Uterus (tissue), 3 donors: ENCODE measurements at regions not wholly inside any gene's neighbourhood (a gene's known extent, or its start where the extent isn't known, plus 50 kb on each side); places are given as distances from the start of the nearest gene placed in this dataset.

Source experiments
- DNase-seq, 2 donors: peaks; one replicate each; pipeline ENCODE4 v3.0.0-alpha.2; 2019 to 2020
- H3K27ac ChIP-seq, 2 donors: fragments of 200-600 bp; sonication (generic); 1 replicate in 1 of 2; 2 replicates in 1 of 2; pipeline ENCODE4 v1.5.1; 2016 to 2018
- H3K27me3 ChIP-seq, 2 donors: fragments of 200-600 bp; sonication (generic); one replicate each; pipeline ENCODE4 v1.5.1; 2018 to 2019; ENCODE audit warnings: control low read depth in 1 of 2
- H3K36me3 ChIP-seq, 2 donors: fragments of 200-600 bp; sonication (generic); one replicate each; pipeline ENCODE4 v1.5.1; 2019; ENCODE audit warnings: control low read depth in 1 of 2
- H3K4me1 ChIP-seq, 2 donors: fragments of 200-600 bp; sonication (generic); one replicate each; pipeline ENCODE4 v1.5.1; 2018 to 2019; ENCODE audit warnings: control low read depth in 1 of 2
- H3K4me3 ChIP-seq, 2 donors: fragments of 200-600 bp; sonication (generic); 1 replicate in 1 of 2; 2 replicates in 1 of 2; pipeline ENCODE4 v1.5.1; 2018 to 2019; ENCODE audit warnings: mild to moderate bottlenecking in 1 of 2
- H3K9me3 ChIP-seq, 2 donors: fragments of 200-600 bp; sonication (generic); one replicate each; pipeline ENCODE4 v1.5.1; 2019; ENCODE audit warnings: control low read depth in 1 of 2
- POLR2A ChIP-seq, 2 donors: fragments of 450-650 bp; IDR thresholded peaks; one replicate each; pipeline ENCODE4 v1.6.1; 2016; ENCODE audit warnings: antibody characterized with exemption in 2 of 2, mild to moderate bottlenecking in 1 of 2, moderate library complexity in 1 of 2
- intact Hi-C: fragments of 100-400 bp; cut with DNase I; formaldehyde crosslinking; loops from one replicate; pipeline ENCODE4 v1.15.1; 2023; ENCODE audit warnings: low total_unique reads
- TF ChIP-seq, protein P1 (sequence below), 4 experiments: fragments of 200-600 bp in 2 of 4; fragments of 450-650 bp in 2 of 4; sonication (generic) in 2 of 4; IDR thresholded peaks; one replicate each; pipeline ENCODE4 v1.5.1; 2016 to 2019; ENCODE audit warnings: antibody characterized with exemption in 4 of 4, mild to moderate bottlenecking in 2 of 4, moderate library complexity in 1 of 4
- donor health status: DM: yes; HTN: yes; CAD: no.

GRCh38 chr10:125555743-125556142, 127.2 kb downstream of the TEX36 start:
- H3K27ac ChIP-seq = no peak overlapping the region
- no peaks in the 10 kb centered on the region for H3K9me3 ChIP-seq
- TF ChIP-seq POLR2A (IDR thresholded peaks at IDR 0.05) = no peak
- TF ChIP-seq, protein P1, sequence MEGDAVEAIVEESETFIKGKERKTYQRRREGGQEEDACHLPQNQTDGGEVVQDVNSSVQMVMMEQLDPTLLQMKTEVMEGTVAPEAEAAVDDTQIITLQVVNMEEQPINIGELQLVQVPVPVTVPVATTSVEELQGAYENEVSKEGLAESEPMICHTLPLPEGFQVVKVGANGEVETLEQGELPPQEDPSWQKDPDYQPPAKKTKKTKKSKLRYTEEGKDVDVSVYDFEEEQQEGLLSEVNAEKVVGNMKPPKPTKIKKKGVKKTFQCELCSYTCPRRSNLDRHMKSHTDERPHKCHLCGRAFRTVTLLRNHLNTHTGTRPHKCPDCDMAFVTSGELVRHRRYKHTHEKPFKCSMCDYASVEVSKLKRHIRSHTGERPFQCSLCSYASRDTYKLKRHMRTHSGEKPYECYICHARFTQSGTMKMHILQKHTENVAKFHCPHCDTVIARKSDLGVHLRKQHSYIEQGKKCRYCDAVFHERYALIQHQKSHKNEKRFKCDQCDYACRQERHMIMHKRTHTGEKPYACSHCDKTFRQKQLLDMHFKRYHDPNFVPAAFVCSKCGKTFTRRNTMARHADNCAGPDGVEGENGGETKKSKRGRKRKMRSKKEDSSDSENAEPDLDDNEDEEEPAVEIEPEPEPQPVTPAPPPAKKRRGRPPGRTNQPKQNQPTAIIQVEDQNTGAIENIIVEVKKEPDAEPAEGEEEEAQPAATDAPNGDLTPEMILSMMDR (IDR thresholded peaks at IDR 0.05) = no peak
- no peak for DNase-seq
- H3K36me3 ChIP-seq = no peaks in the 10 kb centered on the region
- H3K27me3 ChIP-seq = no peaks in the 10 kb centered on the region
- H3K4me3 ChIP-seq = no peak overlapping the region
- no peaks in the 10 kb centered on the region for H3K4me1 ChIP-seq
- intact Hi-C loops = no loop called here

DNA sequence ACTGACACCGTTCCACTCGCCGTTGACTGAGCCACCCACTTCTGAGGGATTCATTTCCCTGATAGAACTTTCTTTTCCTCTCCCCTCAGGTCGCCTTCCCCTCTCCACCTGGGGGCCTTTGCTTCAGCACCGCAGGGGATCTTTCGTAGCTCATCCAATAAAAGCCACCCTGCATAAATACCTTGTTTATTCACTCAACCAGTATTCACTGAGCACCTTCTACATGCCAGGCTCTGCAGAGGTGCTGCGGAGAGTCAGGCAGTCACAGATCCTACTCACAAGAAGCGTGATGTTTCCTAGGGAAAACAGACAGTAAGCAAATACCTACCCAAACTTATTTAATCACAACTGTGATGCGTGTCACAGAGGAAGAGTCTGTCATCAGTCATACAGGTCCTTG, 127.7 kb downstream of the TEX36 start:
- DNase-seq = no peak
- no peak overlapping the region for H3K4me3 ChIP-seq
- H3K9me3 ChIP-seq = no peaks in the 10 kb centered on the region
- no peak overlapping the region for H3K27ac ChIP-seq
- H3K27me3 ChIP-seq = no peaks in the 10 kb centered on the region
- no peaks in the 10 kb centered on the region for H3K4me1 ChIP-seq
- TF ChIP-seq, protein P1 (IDR thresholded peaks at IDR 0.05) = no peak
- TF ChIP-seq POLR2A (IDR thresholded peaks at IDR 0.05) = no peak
- no peaks in the 10 kb centered on the region for H3K36me3 ChIP-seq
- intact Hi-C loops = no loop called here

- Histone ChIP-seq H3K9me3 (no peaks in the 10 kb centered on the region), H3K27ac (no peak overlapping the region), H3K4me3 (no peak overlapping the region), H3K27me3 (no peaks in the 10 kb centered on the region), H3K36me3 (no peaks in the 10 kb centered on the region), H3K4me1 (no peaks in the 10 kb centered on the region)
- intact Hi-C loops = no loop called here
- TF ChIP-seq, protein P1 (IDR thresholded peaks at IDR 0.05) = no peak
- no peak for TF ChIP-seq POLR2A (IDR thresholded peaks at IDR 0.05)
- no peak for DNase-seq
Observed at GRCh38 chr10:125554753-125555152, 128.2 kb downstream of the TEX36 start.

DNA sequence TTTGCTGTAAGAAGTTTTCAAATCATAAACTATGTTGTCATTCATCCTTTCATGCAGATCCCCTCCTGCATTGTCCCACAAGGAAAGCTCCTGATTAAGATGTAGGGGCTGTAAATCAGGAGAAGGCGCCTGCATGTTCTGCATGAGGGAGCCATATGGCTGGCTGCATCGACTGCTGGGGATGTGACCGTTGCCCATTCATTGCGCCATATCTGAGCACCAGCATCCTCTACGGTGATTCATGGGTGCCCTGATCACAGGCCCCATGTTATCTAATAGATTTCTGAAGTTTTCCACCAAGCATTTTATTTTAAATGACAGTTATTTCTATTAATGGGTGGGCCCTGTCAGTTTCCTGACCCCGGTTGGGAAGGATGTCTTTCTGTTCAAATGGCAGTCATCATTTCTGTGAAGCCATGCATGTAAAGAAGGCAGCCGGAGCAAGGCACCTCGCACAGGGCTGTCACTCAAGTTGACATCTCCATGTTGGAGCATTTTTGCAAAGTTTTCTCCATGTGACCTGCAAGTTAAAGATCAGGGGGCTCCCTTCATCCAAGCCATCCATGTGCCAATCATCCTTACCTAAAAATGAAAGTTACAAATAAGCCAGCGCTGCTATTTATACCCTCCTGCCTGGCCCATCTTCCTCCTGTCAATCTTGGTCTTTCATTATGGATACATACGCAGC, 128.8 kb downstream of the TEX36 start:
- no peak for TF ChIP-seq POLR2A (IDR thresholded peaks at IDR 0.05)
- TF ChIP-seq, protein P1 (IDR thresholded peaks at IDR 0.05) = no peak
- Histone ChIP-seq H3K4me1 (no peaks in the 10 kb centered on the region), H3K36me3 (no peaks in the 10 kb centered on the region), H3K9me3 (no peaks in the 10 kb centered on the region), H3K27me3 (no peaks in the 10 kb centered on the region), H3K27ac (no peak overlapping the region), H3K4me3 (no peak overlapping the region)
- intact Hi-C loops = no loop called here
- DNase-seq = no peak

DNA sequence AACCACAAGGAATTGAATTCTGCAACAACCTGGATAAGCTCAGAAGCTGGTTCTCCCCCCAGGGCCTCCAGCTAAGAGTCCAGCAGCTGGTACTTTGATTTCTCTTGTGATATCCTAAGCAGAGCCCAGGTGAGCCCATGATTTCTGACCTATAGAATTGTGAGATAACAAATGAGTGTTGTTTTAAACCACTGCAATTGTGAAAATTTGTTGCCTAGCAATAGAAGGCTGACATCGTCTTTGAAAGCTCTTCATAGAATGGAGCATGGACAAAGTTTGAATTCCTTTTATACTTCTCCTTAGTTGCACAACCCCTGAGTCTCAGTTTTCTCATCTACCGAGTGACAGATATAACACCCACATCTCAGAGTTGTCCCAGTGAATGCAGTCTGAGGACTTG, 129.9 kb downstream of the TEX36 start:
- Histone ChIP-seq H3K4me1 (no peaks in the 10 kb centered on the region), H3K9me3 (no peaks in the 10 kb centered on the region), H3K4me3 (no peak overlapping the region), H3K36me3 (no peaks in the 10 kb centered on the region), H3K27ac (no peak overlapping the region), H3K27me3 (no peaks in the 10 kb centered on the region)
- no peak for DNase-seq
- intact Hi-C loops = no loop called here
- TF ChIP-seq, protein P1 (IDR thresholded peaks at IDR 0.05) = no peak
- TF ChIP-seq POLR2A (IDR thresholded peaks at IDR 0.05) = no peak
